Activated naive CD4-positive, alpha-beta T cell treated with anti-CD3 and anti-CD28 coated beads, Interleukin-2, amount 50 U/mL, for 24 hours (primary cell): ENCODE measurements at regions not wholly inside any gene's neighbourhood (a gene's known extent, or its start where the extent isn't known, plus 50 kb on each side); places are given as distances from the start of the nearest gene placed in this dataset.

ENCODE experiments used
- H3K27ac Mint-ChIP-seq: one replicate; pipeline ENCODE4 v1.8.0; 2021; ENCODE audit warnings: mild to moderate bottlenecking, mixed read lengths
- H3K27me3 Mint-ChIP-seq: one replicate; pipeline ENCODE4 v1.8.0; 2021; ENCODE audit warnings: mixed read lengths
- H3K36me3 Mint-ChIP-seq: one replicate; pipeline ENCODE4 v1.8.0; 2021; ENCODE audit warnings: mixed read lengths
- H3K4me1 Mint-ChIP-seq: one replicate; pipeline ENCODE4 v1.8.0; 2021; ENCODE audit warnings: mixed read lengths
- H3K4me3 Mint-ChIP-seq: one replicate; pipeline ENCODE4 v1.8.0; 2021; ENCODE audit warnings: mild to moderate bottlenecking, mixed read lengths
- H3K9me3 Mint-ChIP-seq: one replicate; pipeline ENCODE4 v1.8.0; 2021; ENCODE audit warnings: mixed read lengths

DNA sequence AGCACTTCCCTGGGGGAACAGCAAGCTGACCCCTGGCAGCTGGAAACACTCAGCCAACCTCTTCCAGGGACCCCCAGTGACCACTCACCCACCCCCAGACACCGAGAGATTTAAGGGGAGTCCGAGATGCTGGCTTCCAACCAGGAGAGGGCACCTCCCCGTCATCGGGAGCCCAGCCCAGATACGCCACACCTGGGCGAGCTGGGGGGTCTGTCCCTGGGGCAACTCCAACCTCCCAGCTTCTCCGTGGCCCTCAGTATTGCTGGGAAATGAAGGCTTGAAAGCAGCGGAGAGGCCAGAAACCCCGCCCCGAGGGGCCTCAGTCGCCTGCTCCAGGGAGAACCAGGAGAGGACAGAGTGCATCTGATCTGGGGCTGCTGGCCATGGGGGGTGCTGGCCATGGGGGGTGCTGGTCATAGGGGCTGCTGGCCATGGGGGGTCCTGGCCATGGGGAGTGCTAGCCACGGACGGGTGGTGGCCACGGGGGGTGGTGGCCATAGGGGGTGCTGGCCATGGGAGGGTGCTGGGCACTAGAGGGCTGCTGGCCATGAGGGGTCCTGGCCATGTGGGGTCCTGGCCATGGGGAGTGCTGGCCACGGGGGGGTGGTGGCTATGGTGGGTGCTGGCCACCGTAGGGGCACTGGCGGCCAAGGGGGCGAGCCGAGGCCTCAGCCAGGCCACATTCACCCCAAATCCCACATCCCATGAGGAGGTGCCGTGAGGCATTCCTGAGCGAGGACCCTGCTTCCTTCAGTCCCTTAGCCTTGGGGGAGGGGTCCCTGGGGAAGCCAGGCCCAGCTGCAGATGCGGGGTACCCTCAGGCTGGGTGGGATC is 61.5 kb upstream of the TTC34 start:
- no peaks in the 10 kb centered on the region for H3K9me3 Mint-ChIP-seq
- H3K36me3 Mint-ChIP-seq, result no peaks in the 10 kb centered on the region
- H3K4me1 Mint-ChIP-seq, result no peaks in the 10 kb centered on the region
- H3K27ac Mint-ChIP-seq, result no peak overlapping the region
- peaks cover 3% of the 10 kb centered on the region for H3K27me3 Mint-ChIP-seq
- no peak overlapping the region for H3K4me3 Mint-ChIP-seq

DNA sequence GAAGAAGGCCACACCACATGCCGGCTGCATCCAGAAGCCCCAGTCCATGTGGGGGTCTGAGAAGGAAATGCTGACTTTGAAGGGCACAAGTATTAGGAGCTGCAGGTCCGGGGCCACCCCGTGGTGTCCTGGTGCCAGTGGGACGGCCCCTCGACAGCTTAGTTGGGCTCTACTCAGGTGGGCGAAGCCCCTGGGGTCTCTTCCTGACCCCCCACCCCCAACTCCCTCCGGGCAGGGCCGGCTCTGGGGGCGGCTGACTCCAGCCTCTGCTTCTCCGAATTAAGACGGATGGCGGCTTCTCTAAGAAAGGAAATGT is 62.1 kb upstream of the TTC34 start:
- Mint-ChIP-seq H3K27me3 (peaks cover 3% of the 10 kb centered on the region), H3K9me3 (no peaks in the 10 kb centered on the region), H3K27ac (no peak overlapping the region), H3K36me3 (no peaks in the 10 kb centered on the region), H3K4me3 (no peak overlapping the region), H3K4me1 (no peaks in the 10 kb centered on the region)

GRCh38 chr1:2864203-2864905 is 62.9 kb upstream of the TTC34 start:
- H3K9me3 Mint-ChIP-seq, result no peaks in the 10 kb centered on the region
- no peaks in the 10 kb centered on the region for H3K4me1 Mint-ChIP-seq
- no peak overlapping the region for H3K27ac Mint-ChIP-seq
- no peaks in the 10 kb centered on the region for H3K36me3 Mint-ChIP-seq
- H3K4me3 Mint-ChIP-seq, result no peak overlapping the region
- H3K27me3 Mint-ChIP-seq, result peaks cover 3% of the 10 kb centered on the region

DNA sequence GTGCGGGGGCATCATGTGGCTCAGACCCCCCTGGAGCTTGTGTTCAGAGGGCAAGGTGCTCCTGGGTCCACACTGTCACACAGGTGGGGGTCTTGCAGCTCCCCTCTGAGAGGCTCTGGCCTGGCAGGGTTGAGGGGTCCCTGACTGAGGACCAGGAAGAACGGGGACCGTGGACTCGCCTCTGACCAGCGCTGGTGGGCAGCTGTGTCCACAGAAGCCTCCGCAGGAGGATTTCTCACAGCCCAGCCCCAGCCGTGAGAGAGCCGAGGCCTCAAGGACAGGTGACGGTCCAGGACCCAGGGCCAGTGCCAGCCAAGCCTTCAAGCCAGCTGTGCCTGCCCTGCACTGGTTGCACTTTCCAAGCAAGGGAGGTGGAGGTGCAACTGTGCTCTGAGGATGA is 63.5 kb upstream of the TTC34 start:
- no peaks in the 10 kb centered on the region for H3K36me3 Mint-ChIP-seq
- peaks cover 3% of the 10 kb centered on the region for H3K27me3 Mint-ChIP-seq
- H3K4me1 Mint-ChIP-seq, result no peaks in the 10 kb centered on the region
- H3K9me3 Mint-ChIP-seq, result no peaks in the 10 kb centered on the region
- H3K4me3 Mint-ChIP-seq, result no peak overlapping the region
- H3K27ac Mint-ChIP-seq, result no peak overlapping the region

- Mint-ChIP-seq H3K4me1 (no peaks in the 10 kb centered on the region), H3K4me3 (no peak overlapping the region), H3K36me3 (no peaks in the 10 kb centered on the region), H3K27me3 (peaks cover 3% of the 10 kb centered on the region), H3K27ac (no peak overlapping the region), H3K9me3 (no peaks in the 10 kb centered on the region)
Observed at GRCh38 chr1:2865571-2866421, 64.3 kb upstream of the TTC34 start.

DNA sequence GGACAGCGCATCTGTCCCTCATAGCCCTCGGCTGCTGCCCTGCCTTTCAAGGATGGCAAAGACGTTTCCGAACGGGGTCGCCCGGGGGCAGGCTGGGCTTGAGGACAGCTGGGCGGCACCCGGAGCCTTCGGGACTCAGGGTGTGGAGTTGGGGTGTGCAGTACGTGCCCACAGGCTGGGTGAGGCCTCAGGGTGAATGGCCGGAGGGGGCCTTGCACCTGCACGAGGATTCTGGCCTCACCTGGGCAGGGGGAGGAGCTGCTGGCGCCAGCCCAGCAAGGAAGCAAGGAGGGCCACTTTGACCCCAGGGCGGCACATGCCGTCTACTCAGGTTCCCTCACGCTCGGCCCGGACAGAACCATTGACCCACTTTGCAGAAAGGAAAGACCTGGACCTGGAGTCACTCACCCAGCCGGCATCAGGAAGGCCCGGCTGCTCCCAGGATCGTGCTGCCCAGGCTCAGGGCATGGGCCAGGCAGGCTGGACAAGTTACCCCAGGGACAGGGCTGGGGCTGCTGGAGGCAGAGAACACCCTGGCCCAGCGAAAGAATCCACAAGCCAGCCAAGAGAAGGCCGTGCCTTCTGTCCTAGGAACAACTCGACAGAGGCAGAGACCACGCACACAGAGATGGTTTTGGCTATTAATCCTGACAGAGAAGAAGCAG is 65.1 kb upstream of the TTC34 start:
- H3K36me3 Mint-ChIP-seq, result no peaks in the 10 kb centered on the region
- no peak overlapping the region for H3K27ac Mint-ChIP-seq
- no peak overlapping the region for H3K4me3 Mint-ChIP-seq

GRCh38 chr1:2867087-2867425 is 65.6 kb upstream of the TTC34 start:
- Mint-ChIP-seq H3K27ac (no peak overlapping the region), H3K36me3 (no peaks in the 10 kb centered on the region), H3K4me1 (no peaks in the 10 kb centered on the region)

More for the DNA sequence above, 65.1 kb upstream of the TTC34 start:
- no peaks in the 10 kb centered on the region for H3K4me1 Mint-ChIP-seq
- H3K9me3 Mint-ChIP-seq, result no peaks in the 10 kb centered on the region
- peaks cover 3% of the 10 kb centered on the region for H3K27me3 Mint-ChIP-seq

GRCh38 chr1:2867861-2868260 is 66.4 kb upstream of the TTC34 start:
- peaks cover 3% of the 10 kb centered on the region for H3K27me3 Mint-ChIP-seq

More at GRCh38 chr1:2867087-2867425, 65.6 kb upstream of the TTC34 start:
- peaks cover 3% of the 10 kb centered on the region for H3K27me3 Mint-ChIP-seq
- no peaks in the 10 kb centered on the region for H3K9me3 Mint-ChIP-seq
- no peak overlapping the region for H3K4me3 Mint-ChIP-seq

DNA sequence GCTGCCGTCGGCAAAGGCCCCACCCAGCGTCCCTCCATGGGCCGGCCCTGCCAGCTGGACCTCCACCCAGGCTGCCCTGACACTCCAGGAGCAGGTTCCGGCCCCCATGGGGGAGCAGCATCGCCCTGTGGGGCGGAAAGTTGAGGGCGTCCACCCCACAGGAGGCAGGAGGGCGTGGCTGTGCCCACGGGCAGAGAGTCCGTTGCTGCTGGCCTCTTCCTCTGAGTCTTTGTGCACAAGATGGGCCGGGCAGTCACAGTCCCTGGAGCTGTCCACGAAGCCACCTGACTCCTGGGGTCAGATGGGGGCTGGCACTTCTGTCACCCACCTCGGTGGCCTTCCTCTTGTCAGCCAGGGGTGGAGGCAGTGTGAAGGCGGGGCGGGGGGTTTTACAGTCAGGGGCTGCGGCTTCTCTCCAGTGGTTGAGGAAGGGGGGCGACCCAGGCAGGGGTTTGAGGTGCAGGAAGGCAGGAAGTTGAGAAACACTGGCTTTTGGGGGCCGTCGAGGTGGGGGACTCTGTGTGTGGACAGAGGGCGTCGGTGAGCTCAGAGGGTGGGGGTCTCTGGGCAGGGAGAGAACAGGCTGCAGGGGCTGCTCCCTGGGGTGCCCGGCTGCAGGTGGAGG is 67.2 kb upstream of the TTC34 start:
- Mint-ChIP-seq H3K27ac (no peak overlapping the region), H3K27me3 (peaks cover 3% of the 10 kb centered on the region), H3K4me1 (no peaks in the 10 kb centered on the region), H3K4me3 (no peak overlapping the region), H3K36me3 (no peaks in the 10 kb centered on the region), H3K9me3 (no peaks in the 10 kb centered on the region)

More at GRCh38 chr1:2867861-2868260, 66.4 kb upstream of the TTC34 start:
- Mint-ChIP-seq H3K9me3 (no peaks in the 10 kb centered on the region), H3K4me3 (no peak overlapping the region), H3K27ac (no peak overlapping the region), H3K36me3 (no peaks in the 10 kb centered on the region), H3K4me1 (no peaks in the 10 kb centered on the region)

DNA sequence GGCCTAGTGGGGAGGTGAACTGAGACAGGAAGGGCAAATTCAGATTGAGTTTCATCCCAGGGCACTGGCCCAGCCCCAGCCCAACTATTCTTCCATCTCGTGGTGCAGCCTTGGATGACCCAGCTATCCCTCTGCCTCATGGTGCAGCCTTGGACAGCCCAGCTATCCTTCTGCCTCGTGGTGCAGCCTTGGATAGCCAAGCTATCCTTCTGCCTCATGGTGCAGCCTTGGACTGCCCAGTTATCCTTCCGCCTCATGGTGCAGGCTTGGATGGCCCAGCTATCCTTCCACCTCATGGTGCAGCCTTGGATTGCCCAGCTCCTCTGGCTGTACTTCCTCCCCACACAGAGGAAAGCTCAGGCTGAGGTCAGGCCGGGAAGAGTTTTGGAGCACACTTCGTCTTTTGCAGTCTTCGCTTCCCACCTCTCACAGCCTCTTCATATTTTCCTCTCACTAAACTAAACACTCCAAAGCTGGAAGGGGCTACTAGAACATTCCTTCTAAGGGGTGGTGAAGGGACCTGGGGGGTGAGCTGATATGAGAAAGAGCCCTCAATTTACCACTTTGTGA is 69.8 kb upstream of the TTC34 start:
- no peak overlapping the region for H3K4me3 Mint-ChIP-seq

DNA sequence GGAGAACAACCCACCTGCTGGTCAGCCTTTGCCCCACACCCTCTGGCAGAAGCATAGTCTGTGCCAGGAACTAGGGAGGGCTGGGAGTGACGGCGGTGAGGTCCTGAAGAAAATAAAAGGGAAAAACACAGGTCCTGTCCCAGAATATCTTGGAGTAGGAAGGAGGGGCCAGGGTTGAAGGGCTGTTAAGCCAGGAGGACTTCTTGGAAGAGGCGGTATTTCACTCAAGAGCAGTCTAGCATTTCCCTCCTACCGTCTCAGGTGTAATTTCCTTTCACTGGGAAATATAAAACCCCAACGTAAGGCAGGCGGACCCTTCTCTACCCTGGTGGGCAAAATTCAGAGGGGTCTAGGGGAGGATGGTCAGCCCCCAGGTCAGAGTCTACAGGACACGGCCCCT is 72.7 kb upstream of the TTC34 start:
- Mint-ChIP-seq H3K27ac (no peak overlapping the region), H3K9me3 (no peaks in the 10 kb centered on the region), H3K27me3 (no peaks in the 10 kb centered on the region), H3K4me1 (no peaks in the 10 kb centered on the region), H3K4me3 (no peak overlapping the region), H3K36me3 (no peaks in the 10 kb centered on the region)

More for the DNA sequence above, 69.8 kb upstream of the TTC34 start:
- Mint-ChIP-seq H3K4me1 (no peaks in the 10 kb centered on the region), H3K27ac (no peak overlapping the region), H3K27me3 (peaks cover 3% of the 10 kb centered on the region), H3K9me3 (no peaks in the 10 kb centered on the region), H3K36me3 (no peaks in the 10 kb centered on the region)

- Mint-ChIP-seq H3K36me3 (no peaks in the 10 kb centered on the region), H3K27me3 (no peaks in the 10 kb centered on the region), H3K4me3 (no peak overlapping the region), H3K27ac (no peak overlapping the region), H3K9me3 (no peaks in the 10 kb centered on the region), H3K4me1 (no peaks in the 10 kb centered on the region)
Observed at GRCh38 chr1:2874607-2875480, 73.4 kb upstream of the TTC34 start.

GRCh38 chr1:2875707-2876561 is 74.4 kb upstream of the TTC34 start:
- no peaks in the 10 kb centered on the region for H3K36me3 Mint-ChIP-seq
- H3K27me3 Mint-ChIP-seq, result no peaks in the 10 kb centered on the region
- no peak overlapping the region for H3K27ac Mint-ChIP-seq
- no peaks in the 10 kb centered on the region for H3K4me1 Mint-ChIP-seq
- no peaks in the 10 kb centered on the region for H3K9me3 Mint-ChIP-seq
- no peak overlapping the region for H3K4me3 Mint-ChIP-seq
